GM21515 (cell line): ENCODE measurements at regions not wholly inside any gene's neighbourhood (a gene's known extent, or its start where the extent isn't known, plus 50 kb on each side); places are given as distances from the start of the nearest gene placed in this dataset.

Experiments
- ATAC-seq: cut with Tn5 transposase; IDR thresholded peaks from one replicate; pipeline ENCODE4 v1.9.1; 2021; ENCODE audit not compliant: unreplicated experiment

DNA sequence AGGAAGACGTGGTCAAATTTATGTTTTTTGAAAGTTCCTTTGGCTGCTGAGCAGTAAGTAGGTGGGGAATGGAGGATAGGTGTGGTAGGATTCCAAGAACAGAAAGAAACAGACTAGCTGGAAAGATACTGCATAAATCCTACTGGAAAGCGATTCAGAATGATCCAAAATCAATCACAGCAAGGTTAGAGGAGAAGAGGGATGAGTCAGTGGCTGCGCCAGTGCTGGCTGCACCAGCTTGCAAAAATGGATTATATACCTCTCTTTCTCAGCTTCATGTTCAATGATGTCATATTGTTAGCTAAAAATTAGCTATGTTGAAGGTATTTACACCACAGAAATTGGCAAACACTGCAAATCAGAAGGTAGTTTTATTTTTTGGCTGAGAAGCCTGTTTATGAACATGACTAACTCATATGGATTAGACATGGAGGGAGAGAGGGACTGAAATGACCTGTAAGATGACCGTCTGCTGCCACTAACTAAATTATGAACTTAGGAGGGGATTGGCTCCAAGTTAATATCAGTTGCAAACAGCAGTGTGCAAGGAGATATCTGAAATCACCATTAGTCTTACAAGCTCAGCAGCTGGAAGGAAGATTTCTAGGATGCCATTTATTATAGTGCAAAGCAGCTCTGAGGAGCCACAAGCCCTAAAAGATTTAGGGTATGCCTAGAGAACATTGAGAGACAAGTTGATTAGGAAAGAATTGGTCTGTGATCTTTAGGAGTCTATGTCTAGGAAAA lies 405.3 kb downstream of the MID1IP1 start:
- no peak for ATAC-seq

DNA sequence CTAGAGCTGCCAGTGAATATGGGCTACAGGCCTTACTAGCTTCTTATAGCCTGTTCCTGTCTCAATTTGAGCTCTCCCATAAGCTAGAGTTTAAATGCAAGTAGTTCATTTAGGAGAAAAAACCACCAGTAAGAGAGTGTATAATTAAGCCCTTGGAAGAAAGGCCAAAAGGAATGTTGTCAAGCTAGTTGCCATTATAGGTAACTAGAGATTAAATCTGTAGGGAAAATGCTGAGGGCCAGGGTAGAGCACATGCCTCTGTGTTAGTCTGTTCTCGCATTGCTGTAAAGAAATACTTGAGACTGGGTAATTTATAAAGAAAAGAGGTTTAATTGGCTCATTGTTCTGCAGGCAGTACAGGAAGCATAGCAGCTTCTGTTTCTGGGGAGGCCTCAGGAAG lies 410.2 kb downstream of the MID1IP1 start:
- no peak for ATAC-seq

DNA sequence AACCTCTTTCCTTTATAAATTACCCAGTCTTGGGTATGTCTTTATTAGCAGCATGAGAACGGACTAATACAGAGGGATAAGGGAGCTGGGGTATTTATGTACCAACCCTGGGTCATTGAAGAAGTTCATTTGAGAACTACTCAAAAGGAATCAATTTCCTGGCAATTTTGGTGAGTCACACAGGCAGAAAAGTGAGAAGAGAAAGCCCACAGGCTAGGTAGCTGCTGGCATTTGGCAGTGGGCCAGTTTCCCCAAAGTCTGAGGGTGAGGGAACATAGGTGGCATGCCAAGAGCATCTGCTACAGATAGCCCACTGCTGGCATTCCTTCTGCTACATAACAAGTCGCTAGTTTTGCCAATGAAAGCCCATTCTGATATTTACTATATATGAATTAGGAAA lies 411.2 kb downstream of the MID1IP1 start:
- no peak for ATAC-seq

DNA sequence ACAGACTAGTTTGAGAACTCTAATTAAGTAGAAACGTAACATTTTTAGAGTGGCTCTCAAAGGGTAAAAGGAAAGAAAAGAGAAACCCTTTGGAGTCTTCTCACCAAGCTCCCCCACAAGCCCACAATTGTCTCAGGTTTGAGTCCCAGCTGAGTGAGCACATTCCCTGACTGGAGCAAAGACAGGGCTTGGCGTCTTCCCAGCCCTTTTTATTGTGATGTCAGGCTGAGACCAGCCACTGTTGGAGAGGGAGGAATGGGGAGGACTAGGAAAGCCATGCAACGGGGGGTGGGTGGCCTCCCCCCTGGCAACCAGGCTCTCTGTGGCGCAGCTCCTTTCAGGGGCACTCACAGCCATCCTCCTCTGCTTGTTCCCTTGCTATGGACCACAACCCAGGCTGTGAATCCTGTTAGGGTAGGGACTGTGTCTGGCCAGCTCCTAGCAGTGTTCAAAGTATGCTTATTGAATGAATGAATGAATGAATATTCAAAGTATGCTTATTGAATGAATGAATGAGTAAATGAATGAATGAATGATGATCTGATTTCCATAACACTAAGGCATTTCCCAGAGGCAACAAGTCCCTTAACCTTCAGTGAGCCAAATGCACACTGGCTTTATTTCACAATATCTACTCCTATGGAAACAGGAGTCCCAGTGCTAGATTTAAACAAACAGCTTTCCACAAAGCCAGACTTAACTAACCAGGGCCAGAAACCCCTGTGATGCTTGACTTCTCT lies 413.3 kb downstream of the MID1IP1 start:
- ATAC-seq = no peak

- ATAC-seq = no peak
Measured at GRCh38 chrX:39220952-39221351, 419.7 kb downstream of the MID1IP1 start.

DNA sequence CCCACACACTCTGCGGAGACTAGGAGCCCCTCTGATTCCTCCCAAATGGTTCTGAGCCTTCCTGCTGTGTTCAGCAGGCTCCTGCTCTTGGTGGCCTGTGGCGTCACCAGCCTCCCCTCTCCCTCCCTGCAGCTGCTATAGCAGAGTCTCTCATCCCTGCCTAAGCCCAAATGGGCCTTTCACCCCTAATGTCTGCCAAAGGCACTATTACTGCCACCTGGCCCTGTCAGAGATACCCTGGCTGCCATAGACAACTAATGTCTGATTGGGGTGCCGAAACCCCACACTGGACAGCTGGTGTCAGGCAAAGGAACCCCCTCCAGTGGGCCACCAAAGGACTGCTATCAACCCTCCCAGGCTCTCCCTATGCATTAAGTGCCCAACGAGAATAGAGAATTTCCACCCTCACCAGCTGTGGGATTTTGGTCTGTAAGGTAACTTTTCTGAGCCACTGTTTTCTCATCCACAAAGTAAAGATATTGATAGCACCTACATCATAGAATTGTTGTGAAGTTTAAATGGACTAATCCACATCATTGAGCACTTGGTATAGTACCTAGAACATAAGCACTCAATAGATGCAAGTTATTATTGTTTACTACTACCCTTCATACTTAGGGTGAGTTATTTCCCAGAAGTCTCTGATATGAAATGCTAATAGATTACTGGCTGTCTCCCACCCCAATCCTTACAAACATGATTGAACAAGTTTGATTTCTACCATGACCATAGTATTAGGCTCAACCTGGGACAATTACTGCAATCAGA lies 421.3 kb downstream of the MID1IP1 start:
- ATAC-seq = no peak

DNA sequence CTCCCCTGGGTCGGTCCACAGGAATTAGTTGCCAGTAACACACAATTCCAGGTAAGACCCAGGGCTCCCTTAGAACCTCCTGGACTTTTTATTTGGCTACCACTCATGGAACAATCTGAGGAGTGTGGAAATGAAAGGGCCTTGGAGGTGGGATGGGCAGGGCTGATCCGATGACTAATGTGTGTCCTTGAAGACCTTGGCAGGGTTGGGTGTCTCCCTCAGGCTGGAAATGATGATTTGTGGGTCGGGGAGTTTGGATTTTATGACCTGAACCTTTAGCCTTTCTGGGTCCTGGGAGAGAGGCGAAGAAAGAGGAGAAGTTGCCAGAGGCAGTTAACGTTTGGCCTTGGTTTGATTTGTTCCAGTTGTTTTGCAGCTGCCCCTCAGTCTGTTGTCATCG lies 425.0 kb downstream of the MID1IP1 start:
- no peak for ATAC-seq

GRCh38 chrX:39227371-39227770 lies 426.1 kb downstream of the MID1IP1 start:
- ATAC-seq = no peak

DNA sequence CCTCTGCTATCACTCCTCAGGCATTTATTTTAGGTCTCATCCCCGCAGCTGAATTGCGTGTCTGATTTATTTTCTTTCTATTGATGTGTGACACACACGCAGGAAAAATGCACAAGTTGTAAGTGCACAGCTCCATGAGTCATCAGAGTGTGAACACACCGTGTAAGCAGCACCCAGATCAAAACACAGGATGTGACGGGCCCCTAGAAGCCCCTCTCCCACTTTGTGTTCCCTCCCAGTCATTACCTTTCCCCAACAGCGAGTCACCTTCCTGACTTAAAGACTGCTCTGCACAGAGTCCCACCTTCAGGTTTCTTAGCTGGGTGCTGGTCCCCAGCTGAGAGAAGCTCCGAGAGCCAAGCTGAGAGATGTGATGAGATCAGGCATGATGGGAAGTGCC lies 436.7 kb downstream of the MID1IP1 start:
- ATAC-seq = no peak

GRCh38 chrX:39242187-39242586 lies 440.9 kb downstream of the MID1IP1 start:
- ATAC-seq = no peak

- ATAC-seq = no peak
Measured at GRCh38 chrX:39244147-39244546, 442.9 kb downstream of the MID1IP1 start.

DNA sequence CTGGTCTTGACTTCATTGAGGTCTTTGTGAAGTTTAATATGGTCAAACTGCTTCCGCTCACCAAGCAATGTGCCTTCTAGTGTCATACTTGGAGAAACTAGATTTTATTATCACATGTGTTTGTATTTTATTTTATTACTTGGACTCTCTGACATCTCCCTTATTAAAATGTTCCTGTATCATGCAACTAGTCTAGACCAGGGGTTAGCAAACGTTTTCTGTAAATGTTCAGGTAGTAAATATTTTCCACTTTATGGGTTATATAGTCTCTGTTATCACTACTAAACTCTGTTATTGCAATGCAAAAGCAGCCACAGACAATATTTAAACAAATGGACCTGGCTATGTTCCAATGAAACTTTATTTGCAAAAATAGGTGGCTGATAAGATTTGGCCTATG lies 443.8 kb downstream of the MID1IP1 start:
- no peak for ATAC-seq

DNA sequence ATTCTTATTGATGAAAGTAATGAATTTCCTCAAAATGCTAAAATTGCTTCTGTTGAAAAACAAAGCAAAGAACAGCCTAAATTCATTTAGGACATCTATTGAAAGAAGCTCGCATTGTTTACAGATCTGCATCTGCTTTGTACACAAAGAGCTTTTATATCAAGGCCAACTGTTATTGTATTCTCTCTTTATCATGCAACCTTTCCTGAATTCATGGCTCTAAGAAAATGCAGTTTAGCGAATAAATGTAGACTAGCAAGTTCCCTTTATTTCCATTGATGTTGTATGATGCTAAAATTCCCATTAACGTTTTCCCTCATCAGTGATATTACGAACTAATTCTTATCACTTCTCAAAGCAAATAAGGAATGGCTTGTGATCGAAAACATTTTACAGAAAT lies 446.3 kb downstream of the MID1IP1 start:
- ATAC-seq = no peak

GRCh38 chrX:39248330-39248729 lies 447.1 kb downstream of the MID1IP1 start:
- ATAC-seq = no peak

GRCh38 chrX:39249999-39250398 lies 448.7 kb downstream of the MID1IP1 start:
- no peak for ATAC-seq

GRCh38 chrX:39251995-39252394 lies 450.7 kb downstream of the MID1IP1 start:
- ATAC-seq = no peak

GRCh38 chrX:39253551-39253950 lies 452.3 kb downstream of the MID1IP1 start:
- no peak for ATAC-seq

GRCh38 chrX:39258331-39258730 lies 457.1 kb downstream of the MID1IP1 start:
- ATAC-seq = no peak

DNA sequence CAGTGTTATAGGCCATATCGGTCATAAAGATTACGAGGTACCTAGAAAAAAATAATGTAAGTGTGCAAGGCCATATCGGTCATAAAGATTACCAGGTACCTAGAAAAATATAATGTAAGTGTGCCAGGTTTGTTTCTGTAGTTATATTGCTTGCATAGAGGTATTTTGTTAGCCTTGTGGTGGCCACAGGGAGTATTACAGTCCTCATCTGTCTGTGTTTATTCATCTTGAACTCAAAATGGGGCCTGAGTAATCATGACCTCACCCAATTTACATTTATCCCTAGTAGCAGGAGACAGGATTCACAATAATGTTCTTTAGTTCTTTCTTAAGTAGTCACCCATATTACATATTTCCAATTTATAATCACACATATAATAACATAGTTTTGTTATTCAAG lies 459.7 kb downstream of the MID1IP1 start:
- no peak for ATAC-seq

DNA sequence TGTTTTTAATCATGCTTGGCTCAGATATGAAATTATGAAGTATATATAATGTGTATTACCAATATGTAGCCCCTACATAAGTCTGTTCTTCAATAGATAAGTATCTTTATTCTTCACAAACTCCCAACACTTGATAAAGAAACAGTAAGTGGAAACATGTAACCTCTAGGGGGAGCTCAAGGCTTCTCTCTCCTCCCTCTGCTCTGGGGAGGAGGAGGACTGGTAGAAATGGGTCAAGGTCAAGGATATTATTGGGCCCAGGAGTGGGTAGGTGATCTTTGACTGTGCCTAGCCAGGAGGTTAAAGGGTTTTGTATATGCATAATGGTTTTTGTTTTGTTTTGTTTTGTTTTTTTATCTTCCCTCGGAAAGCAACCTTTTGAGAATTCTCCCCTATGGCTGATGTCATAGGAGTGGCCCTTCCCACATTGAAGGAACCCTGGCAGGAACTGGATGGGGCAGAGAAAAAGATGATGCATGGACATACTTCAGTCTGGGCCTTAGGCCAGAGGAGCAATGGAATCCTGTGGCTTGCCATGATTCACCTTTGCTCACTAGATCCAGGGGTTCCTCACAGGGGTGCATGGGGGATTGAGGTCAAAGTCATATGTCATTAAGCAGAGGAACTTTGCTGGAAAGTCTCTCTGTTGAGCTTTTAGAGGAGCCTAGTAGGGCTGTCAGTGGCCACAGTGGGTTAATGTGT lies 460.3 kb downstream of the MID1IP1 start:
- ATAC-seq = no peak

- no peak for ATAC-seq
Measured at GRCh38 chrX:39262641-39263040, 461.4 kb downstream of the MID1IP1 start.
